Activated CD8-positive, alpha-beta T cell treated with anti-CD3 and anti-CD28 coated beads for 36 hours (primary cell): ENCODE measurements at regions not wholly inside any gene's neighbourhood (a gene's known extent, or its start where the extent isn't known, plus 50 kb on each side); places are given as distances from the start of the nearest gene placed in this dataset.
A peak's percentile ranks its signal among the peaks of the same experiment; 100 is the strongest.

Experiments used
- ATAC-seq: fragments of 200-7000 bp; cut with Tn5 transposase; one replicate; pipeline ENCODE4 v1.10.0; 2021; ENCODE audit warnings: mild to moderate bottlenecking, moderate library complexity
- CTCF ChIA-PET: fragments of 350-600 bp; sonication (Branson Sonifier 250); formaldehyde crosslinking; loops from one replicate; lab custom pipeline; 2021; ENCODE audit warnings: antibody characterized with exemption; lab: Charles Lee
- POLR2A ChIA-PET: fragments of 350-600 bp; sonication (Branson Sonifier 250); formaldehyde crosslinking; loops from one replicate; lab custom pipeline; 2021; ENCODE audit warnings: antibody characterized with exemption; lab: Charles Lee
- DNase-seq: peaks from one replicate; pipeline ENCODE4 v3.0.0-alpha.2; 2020
- H3K27ac Mint-ChIP-seq: one replicate; pipeline ENCODE4 v1.8.0; 2021; ENCODE audit warnings: mild to moderate bottlenecking, mixed read lengths
- H3K27me3 Mint-ChIP-seq: one replicate; pipeline ENCODE4 v1.8.0; 2021; ENCODE audit warnings: mixed read lengths
- H3K36me3 Mint-ChIP-seq: one replicate; pipeline ENCODE4 v1.8.0; 2021; ENCODE audit warnings: low read depth, mixed read lengths
- H3K4me1 Mint-ChIP-seq: one replicate; pipeline ENCODE4 v1.8.0; 2021; ENCODE audit warnings: low read depth, mixed read lengths
- H3K4me3 Mint-ChIP-seq: one replicate; pipeline ENCODE4 v1.8.0; 2021; ENCODE audit warnings: mild to moderate bottlenecking, moderate library complexity, mixed read lengths
- H3K9me3 Mint-ChIP-seq: one replicate; pipeline ENCODE4 v1.8.0; 2021; ENCODE audit warnings: mixed read lengths
- intact Hi-C: fragments of 100-400 bp; cut with micrococcal nuclease; formaldehyde crosslinking; loops from one replicate; pipeline ENCODE4 v1.10.0; 2022
- TF ChIP-seq, protein P1 (sequence below): fragments of 200-600 bp; IDR thresholded peaks from one replicate; pipeline ENCODE4 v1.8.0; 2022; ENCODE audit warnings: antibody characterized with exemption, mild to moderate bottlenecking

DNA sequence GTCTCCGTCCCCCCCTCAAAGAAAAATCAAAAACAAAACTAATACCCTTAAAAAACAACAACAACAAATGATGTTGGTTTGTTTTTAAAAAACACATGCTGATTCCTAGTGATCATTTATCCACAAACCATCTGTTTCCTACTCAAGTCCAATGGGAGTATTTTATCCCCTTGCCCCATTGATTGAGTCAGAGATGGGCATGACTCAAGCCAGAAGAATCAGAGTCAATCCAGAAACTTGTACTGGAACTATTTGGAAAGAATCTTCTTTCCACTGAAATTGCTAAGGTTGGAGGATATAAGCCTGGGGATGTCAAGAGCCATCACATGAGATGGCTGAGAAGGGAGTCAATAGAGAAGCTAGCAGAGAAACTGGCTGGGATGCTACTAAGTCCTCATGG is 176.4 kb downstream of the MIS18A start:
- ATAC-seq (no peak), DNase-seq (no peak)
- H3K36me3 Mint-ChIP-seq, result no peaks in the 10 kb centered on the region
- H3K9me3 Mint-ChIP-seq, result no peaks in the 10 kb centered on the region
- intact Hi-C loops, result no loop called here
- H3K27ac Mint-ChIP-seq, result no peak overlapping the region
- TF ChIP-seq, protein P1, sequence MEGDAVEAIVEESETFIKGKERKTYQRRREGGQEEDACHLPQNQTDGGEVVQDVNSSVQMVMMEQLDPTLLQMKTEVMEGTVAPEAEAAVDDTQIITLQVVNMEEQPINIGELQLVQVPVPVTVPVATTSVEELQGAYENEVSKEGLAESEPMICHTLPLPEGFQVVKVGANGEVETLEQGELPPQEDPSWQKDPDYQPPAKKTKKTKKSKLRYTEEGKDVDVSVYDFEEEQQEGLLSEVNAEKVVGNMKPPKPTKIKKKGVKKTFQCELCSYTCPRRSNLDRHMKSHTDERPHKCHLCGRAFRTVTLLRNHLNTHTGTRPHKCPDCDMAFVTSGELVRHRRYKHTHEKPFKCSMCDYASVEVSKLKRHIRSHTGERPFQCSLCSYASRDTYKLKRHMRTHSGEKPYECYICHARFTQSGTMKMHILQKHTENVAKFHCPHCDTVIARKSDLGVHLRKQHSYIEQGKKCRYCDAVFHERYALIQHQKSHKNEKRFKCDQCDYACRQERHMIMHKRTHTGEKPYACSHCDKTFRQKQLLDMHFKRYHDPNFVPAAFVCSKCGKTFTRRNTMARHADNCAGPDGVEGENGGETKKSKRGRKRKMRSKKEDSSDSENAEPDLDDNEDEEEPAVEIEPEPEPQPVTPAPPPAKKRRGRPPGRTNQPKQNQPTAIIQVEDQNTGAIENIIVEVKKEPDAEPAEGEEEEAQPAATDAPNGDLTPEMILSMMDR, result no peak
- ChIA-PET CTCF (interaction anchor here (1.1 kb wide), 1 partner anchor 156 kb away, joined by 3 read pairs; no protein-coding TSS in a partner anchor), POLR2A (no interaction called here)
- H3K4me1 Mint-ChIP-seq, result no peaks in the 10 kb centered on the region
- H3K27me3 Mint-ChIP-seq, result no peaks in the 10 kb centered on the region
- no peak overlapping the region for H3K4me3 Mint-ChIP-seq

DNA sequence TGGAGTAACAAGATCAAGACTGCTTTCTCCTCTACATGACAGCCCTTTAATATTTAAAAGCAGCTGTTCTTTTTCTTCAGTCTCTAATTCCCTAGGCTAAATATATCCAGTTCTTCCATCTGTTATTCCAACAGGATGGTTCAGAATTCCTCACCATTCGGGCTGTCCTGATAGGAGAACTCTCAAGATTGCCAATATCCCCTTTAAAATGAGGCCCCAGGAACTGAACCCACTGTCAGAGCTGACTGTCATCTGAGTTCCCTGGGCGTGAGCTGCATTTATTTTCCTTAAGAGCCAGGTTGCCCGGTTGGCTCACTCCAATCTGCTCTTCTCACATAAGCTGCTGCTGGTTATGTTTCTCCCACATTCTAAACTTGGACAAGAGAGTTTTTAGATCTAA is 177.6 kb downstream of the MIS18A start:
- Mint-ChIP-seq H3K9me3 (no peaks in the 10 kb centered on the region), H3K27me3 (no peaks in the 10 kb centered on the region), H3K4me1 (no peaks in the 10 kb centered on the region), H3K36me3 (no peaks in the 10 kb centered on the region), H3K27ac (no peak overlapping the region), H3K4me3 (no peak overlapping the region)
- intact Hi-C loops, result no loop called here
- ATAC-seq (no peak), DNase-seq (no peak)
- ChIA-PET CTCF (no interaction called here), POLR2A (no interaction called here)
- TF ChIP-seq, protein P1, result no peak

DNA sequence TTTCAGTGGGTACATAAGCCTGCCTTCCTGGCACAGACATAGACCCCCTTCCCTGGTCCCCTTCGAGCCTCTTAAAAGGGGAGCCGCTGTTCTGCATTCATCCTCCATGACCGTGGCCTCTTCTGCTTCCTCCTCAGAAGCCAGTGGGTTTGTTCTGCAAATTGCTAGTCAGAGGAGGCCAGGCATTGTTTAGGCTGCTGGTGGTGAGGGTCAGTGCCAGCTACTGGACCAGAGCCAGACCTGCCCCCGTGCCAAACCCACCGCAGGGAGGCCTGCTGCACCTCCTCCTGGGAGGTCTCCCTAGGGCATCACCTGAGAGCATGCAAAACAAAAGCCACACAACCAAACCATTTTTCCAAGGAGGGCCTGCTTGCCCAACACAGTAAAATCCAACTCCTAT is 178.4 kb downstream of the MIS18A start:
- intact Hi-C loops, result no loop called here
- H3K4me1 Mint-ChIP-seq, result no peaks in the 10 kb centered on the region
- H3K9me3 Mint-ChIP-seq, result no peaks in the 10 kb centered on the region
- no peak for ATAC-seq
- CTCF ChIA-PET, result no interaction called here
- H3K36me3 Mint-ChIP-seq, result no peaks in the 10 kb centered on the region
- TF ChIP-seq, protein P1, result no peak
- H3K4me3 Mint-ChIP-seq, result no peak overlapping the region
- H3K27me3 Mint-ChIP-seq, result no peaks in the 10 kb centered on the region
- POLR2A ChIA-PET, result no interaction called here
- DNase-seq, result no peak
- H3K27ac Mint-ChIP-seq, result no peak overlapping the region

DNA sequence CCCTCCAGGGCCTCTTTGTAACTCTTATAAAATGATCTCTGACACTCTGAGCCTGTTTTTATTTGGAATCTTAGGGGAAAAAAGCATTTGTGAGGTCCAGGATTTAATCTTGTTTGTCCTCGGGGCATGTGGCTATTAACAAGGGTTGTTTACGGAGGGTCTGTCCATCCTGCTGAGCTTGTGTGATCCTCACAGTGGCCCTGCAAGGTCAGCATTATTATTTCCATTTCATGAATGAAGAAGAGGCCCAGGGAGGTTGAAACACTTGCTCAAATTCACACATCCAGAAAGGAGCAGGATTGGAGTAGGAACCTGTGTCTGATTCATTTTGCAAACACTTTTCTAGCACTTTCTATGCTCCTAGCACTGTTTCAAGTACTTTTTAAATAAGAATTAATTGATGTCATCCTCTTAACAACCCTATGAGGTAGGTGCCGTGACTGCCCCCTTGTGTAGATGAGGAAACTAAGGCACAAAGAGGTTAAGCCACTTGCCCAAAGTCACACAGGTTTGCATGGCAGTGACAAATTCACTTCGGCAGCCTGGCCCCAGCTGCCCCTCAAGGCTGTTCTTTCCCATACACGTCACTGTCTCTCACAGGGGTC is 178.9 kb downstream of the MIS18A start:
- TF ChIP-seq, protein P1, result no peak
- Mint-ChIP-seq H3K27ac (no peak overlapping the region), H3K27me3 (no peaks in the 10 kb centered on the region), H3K9me3 (no peaks in the 10 kb centered on the region), H3K4me3 (no peak overlapping the region), H3K4me1 (no peaks in the 10 kb centered on the region), H3K36me3 (no peaks in the 10 kb centered on the region)
- intact Hi-C loops, result no loop called here
- ChIA-PET CTCF (no interaction called here), POLR2A (no interaction called here)
- peak; percentile 3 for DNase-seq
- ATAC-seq, result no peak

DNA sequence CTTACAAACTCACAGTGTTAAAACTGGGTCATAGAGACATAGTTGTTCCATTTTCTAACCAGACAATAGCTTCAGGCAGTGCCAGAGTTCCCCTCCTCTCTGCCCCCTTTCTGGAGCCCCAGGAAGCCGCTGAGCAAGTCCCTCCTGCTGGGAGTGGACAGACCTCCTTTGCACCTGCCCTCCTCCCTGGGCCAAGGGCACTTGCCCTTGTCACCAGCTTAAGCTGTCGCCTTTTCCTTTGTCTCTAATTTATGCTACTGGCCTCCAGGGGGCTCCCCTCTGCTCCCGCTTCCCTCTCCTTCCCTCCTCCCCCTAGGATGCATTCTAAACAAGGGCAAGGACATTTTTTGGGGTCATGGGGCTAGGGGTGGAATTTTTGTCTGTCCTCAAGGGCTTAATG is 182.4 kb downstream of the MIS18A start:
- TF ChIP-seq, protein P1, result no peak
- H3K4me3 Mint-ChIP-seq, result no peak overlapping the region
- no peaks in the 10 kb centered on the region for H3K36me3 Mint-ChIP-seq
- DNase-seq (peak; percentile 14), ATAC-seq (no peak)
- H3K27ac Mint-ChIP-seq, result no peak overlapping the region
- no peaks in the 10 kb centered on the region for H3K27me3 Mint-ChIP-seq
- intact Hi-C loops, result no loop called here
- POLR2A ChIA-PET, result interaction anchor here (0.8 kb wide), 1 partner anchor 31 kb away, joined by 3 read pairs; no protein-coding TSS in a partner anchor
- CTCF ChIA-PET, result interaction anchor here (0.7 to 2.8 kb wide), 6 partner anchors 8 to 222 kb away, joined by 3 to 12 read pairs (median 4); no protein-coding TSS in a partner anchor
- no peaks in the 10 kb centered on the region for H3K4me1 Mint-ChIP-seq
- no peaks in the 10 kb centered on the region for H3K9me3 Mint-ChIP-seq
